ENCODE measurements at regions not wholly inside any gene's neighbourhood (a gene's known extent, or its start where the extent isn't known, plus 50 kb on each side); places are given as distances from the start of the nearest gene placed in this dataset.

GRCh38 chr9:569296-569695 lies 272.2 kb upstream of the DMRT1 start:
- Mint-ChIP-seq H3K36me3 (peaks cover 8% of the 10 kb centered on the region), H3K4me1 (peaks cover 22% of the 10 kb centered on the region), H3K27ac (no peak overlapping the region), H3K9me3 (peaks cover 22% of the 10 kb centered on the region), H3K27me3 (ENCODE audit: insufficient read depth, low read depth) (no peaks in the 10 kb centered on the region), H3K4me3 (no peak overlapping the region)
- Histone ChIP-seq H2AFZ (replicated peaks) (no peak overlapping the region), H3K36me3 (no peaks in the 10 kb centered on the region), H3K9me3 (ENCODE audit: low read depth) (no peaks in the 10 kb centered on the region), H3F3A (ENCODE audit: low read depth) (peaks cover 11% of the 10 kb centered on the region), H3K79me2 (ENCODE audit: low read depth) (peaks cover 5% of the 10 kb centered on the region), H3K9ac (no peak overlapping the region), H3K4me1 (peaks cover 10% of the 10 kb centered on the region), H4K20me1 (ENCODE audit: low read depth) (no peaks in the 10 kb centered on the region), H3K4me2 (no peak overlapping the region), H3K27ac (no peak overlapping the region), H3K27me3 (no peaks in the 10 kb centered on the region), H3K4me3 (no peak overlapping the region)
- DNase-seq (ENCODE audit: low spot score) = no peak
- TF ChIP-seq CTCF (IDR thresholded peaks at IDR 0.05) (no peak), EZH2phosphoT487 (IDR thresholded peaks at IDR 0.05) (no peak)

DNA sequence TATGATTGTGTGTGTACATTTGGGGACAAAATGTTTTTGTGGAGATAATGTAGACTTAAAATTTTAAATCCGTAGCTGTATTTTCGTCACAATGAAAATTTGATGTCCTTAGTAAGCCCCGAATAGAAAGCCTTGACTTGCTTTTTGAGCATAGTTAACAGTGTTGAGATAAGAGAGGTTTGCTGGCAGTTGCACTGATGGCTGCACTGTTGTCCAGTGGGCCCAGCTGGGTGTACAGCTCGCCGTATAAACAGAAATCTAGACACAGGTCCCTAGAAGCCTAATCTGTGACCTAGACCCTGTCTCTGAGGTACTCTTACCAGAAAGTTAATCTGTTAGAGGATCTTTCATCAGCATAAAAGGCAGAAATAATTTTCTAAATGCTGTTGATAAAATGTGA lies 271.3 kb upstream of the DMRT1 start:
- no peak for DNase-seq (ENCODE audit: low spot score)
- peaks cover 5% of the 10 kb centered on the region for H3K79me2 ChIP-seq (ENCODE audit: low read depth)

GRCh38 chr9:571066-571465 lies 270.4 kb upstream of the DMRT1 start:
- Mint-ChIP-seq H3K27me3 (ENCODE audit: insufficient read depth, low read depth) (no peaks in the 10 kb centered on the region), H3K9me3 (peaks cover 15% of the 10 kb centered on the region), H3K27ac (no peak overlapping the region), H3K36me3 (peaks cover 4% of the 10 kb centered on the region), H3K4me1 (peaks cover 23% of the 10 kb centered on the region), H3K4me3 (no peak overlapping the region)
- Histone ChIP-seq H3F3A (ENCODE audit: low read depth) (peaks cover 11% of the 10 kb centered on the region), H3K4me2 (no peak overlapping the region), H3K27ac (no peak overlapping the region), H3K9ac (no peak overlapping the region), H3K9me3 (ENCODE audit: low read depth) (no peaks in the 10 kb centered on the region), H4K20me1 (ENCODE audit: low read depth) (no peaks in the 10 kb centered on the region), H2AFZ (replicated peaks) (no peak overlapping the region), H3K27me3 (no peaks in the 10 kb centered on the region), H3K36me3 (no peaks in the 10 kb centered on the region), H3K4me1 (peaks cover 11% of the 10 kb centered on the region), H3K4me3 (no peak overlapping the region), H3K79me2 (ENCODE audit: low read depth) (peaks cover 5% of the 10 kb centered on the region)
- no peak for DNase-seq (ENCODE audit: low spot score)
- TF ChIP-seq CTCF (IDR thresholded peaks at IDR 0.05) (no peak), EZH2phosphoT487 (IDR thresholded peaks at IDR 0.05) (no peak), EZH2 (IDR thresholded peaks at IDR 0.05) (no peak)

More for the DNA sequence above, 271.3 kb upstream of the DMRT1 start:
- H3K27me3 ChIP-seq = no peaks in the 10 kb centered on the region
- peaks cover 23% of the 10 kb centered on the region for H3K4me1 Mint-ChIP-seq
- no peaks in the 10 kb centered on the region for H3K9me3 ChIP-seq (ENCODE audit: low read depth)
- TF ChIP-seq EZH2 (IDR thresholded peaks at IDR 0.05) = no peak
- peaks cover 11% of the 10 kb centered on the region for H3K4me1 ChIP-seq
- no peak overlapping the region for H3K4me3 ChIP-seq
- peaks cover 11% of the 10 kb centered on the region for H3F3A ChIP-seq (ENCODE audit: low read depth)
- H2AFZ ChIP-seq (replicated peaks) = no peak overlapping the region
- no peak overlapping the region for H3K9ac ChIP-seq
- H3K27ac ChIP-seq = no peak overlapping the region
- H3K27me3 Mint-ChIP-seq (ENCODE audit: insufficient read depth, low read depth) = no peaks in the 10 kb centered on the region
- no peak overlapping the region for H3K27ac Mint-ChIP-seq
- H3K4me3 Mint-ChIP-seq = no peak overlapping the region
- peaks cover 21% of the 10 kb centered on the region for H3K9me3 Mint-ChIP-seq
- H3K4me2 ChIP-seq = no peak overlapping the region
- H3K36me3 ChIP-seq = no peaks in the 10 kb centered on the region
- peaks cover 7% of the 10 kb centered on the region for H3K36me3 Mint-ChIP-seq
- no peaks in the 10 kb centered on the region for H4K20me1 ChIP-seq (ENCODE audit: low read depth)

DNA sequence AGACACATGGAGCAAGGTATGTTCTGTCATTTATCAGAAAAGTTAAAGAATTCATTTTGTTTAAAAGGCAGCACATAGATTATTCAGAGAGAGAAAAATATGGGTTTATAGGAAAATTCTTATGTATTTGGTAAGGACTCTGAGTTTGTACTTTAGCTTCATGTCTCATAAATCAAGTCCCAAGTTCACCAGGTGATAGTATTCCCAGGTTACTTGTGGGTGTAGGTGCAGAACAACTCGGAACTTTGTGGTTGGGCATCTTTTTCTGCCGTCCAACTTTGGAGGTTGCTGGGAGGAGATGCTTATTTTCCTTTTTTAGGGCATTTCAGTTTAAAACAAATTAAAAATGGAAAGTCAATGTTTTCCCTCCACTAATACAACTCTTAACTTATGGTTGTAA lies 269.8 kb upstream of the DMRT1 start:
- H3K4me3 ChIP-seq = no peak overlapping the region

More for the DNA sequence above, 269.8 kb upstream of the DMRT1 start:
- no peak overlapping the region for H2AFZ ChIP-seq (replicated peaks)
- peaks cover 9% of the 10 kb centered on the region for H3K9me3 Mint-ChIP-seq
- no peaks in the 10 kb centered on the region for H3K36me3 ChIP-seq
- no peaks in the 10 kb centered on the region for H3K27me3 Mint-ChIP-seq (ENCODE audit: insufficient read depth, low read depth)
- H3K36me3 Mint-ChIP-seq = peaks cover 4% of the 10 kb centered on the region
- peaks cover 5% of the 10 kb centered on the region for H3K79me2 ChIP-seq (ENCODE audit: low read depth)
- H3K27ac ChIP-seq = no peak overlapping the region
- no peaks in the 10 kb centered on the region for H3K27me3 ChIP-seq
- peaks cover 11% of the 10 kb centered on the region for H3F3A ChIP-seq (ENCODE audit: low read depth)
- H3K9ac ChIP-seq = no peak overlapping the region
- no peak for TF ChIP-seq CTCF (IDR thresholded peaks at IDR 0.05)
- no peak overlapping the region for H3K4me2 ChIP-seq
- H3K4me1 ChIP-seq = peaks cover 11% of the 10 kb centered on the region
- H3K4me1 Mint-ChIP-seq = peaks cover 23% of the 10 kb centered on the region
- no peaks in the 10 kb centered on the region for H4K20me1 ChIP-seq (ENCODE audit: low read depth)
- no peaks in the 10 kb centered on the region for H3K9me3 ChIP-seq (ENCODE audit: low read depth)
- no peak for DNase-seq (ENCODE audit: low spot score)
- H3K4me3 Mint-ChIP-seq = no peak overlapping the region
- H3K27ac Mint-ChIP-seq = no peak overlapping the region
